Thyroid gland (tissue), 4 donors: ENCODE measurements at regions not wholly inside any gene's neighbourhood (a gene's known extent, or its start where the extent isn't known, plus 50 kb on each side); places are given as distances from the start of the nearest gene placed in this dataset.

Source experiments
- DNase-seq, 2 donors: peaks; one replicate each; pipeline ENCODE4 v3.0.0-alpha.2; 2019
- H3K27ac ChIP-seq, 3 donors: fragments of 200-600 bp; sonication (generic); 1 replicate in 2 of 3; 2 replicates in 1 of 3; pipeline ENCODE4 v1.5.1; 2016 to 2019; ENCODE audit warnings: mild to moderate bottlenecking in 1 of 3, moderate library complexity in 1 of 3
- H3K27me3 ChIP-seq: fragments of 200-600 bp; sonication (generic); one replicate; pipeline ENCODE4 v1.5.1; 2019
- H3K36me3 ChIP-seq, 2 donors: fragments of 200-600 bp; sonication (generic); one replicate each; pipeline ENCODE4 v1.5.1; 2016 to 2019
- H3K4me1 ChIP-seq, 2 donors: fragments of 200-600 bp; sonication (generic); one replicate each; pipeline ENCODE4 v1.5.1; 2017 to 2019
- H3K4me3 ChIP-seq, 3 donors: fragments of 200-600 bp; sonication (generic); replicated peaks in 1 of 3; 1 replicate in 2 of 3; 2 replicates in 1 of 3; pipeline ENCODE4 v1.5.1; 2016; ENCODE audit warnings: mild to moderate bottlenecking in 1 of 3
- H3K9me3 ChIP-seq: fragments of 200-600 bp; sonication (generic); one replicate; pipeline ENCODE4 v1.5.1; 2017
- CTCF ChIP-seq, 6 experiments: fragments of 200-600 bp in 3 of 6; fragments of 450-650 bp in 3 of 6; sonication (generic) in 3 of 6; IDR thresholded peaks; one replicate each; pipeline ENCODE4 v1.5.1; 2016 to 2019; ENCODE audit warnings: antibody characterized with exemption in 6 of 6, mild to moderate bottlenecking in 2 of 6, inconsistent platforms in 1 of 6, moderate library complexity in 1 of 6
- POLR2A ChIP-seq, 2 donors: fragments of 450-650 bp; IDR thresholded peaks; one replicate each; pipeline ENCODE4 v1.6.1; 2017; ENCODE audit warnings: antibody characterized with exemption in 2 of 2, mild to moderate bottlenecking in 2 of 2, moderate library complexity in 1 of 2
- WGBS, 2 donors: methylation state at CpG; one replicate each; pipeline ENCODE4 v1.1.5; 2017; 5-methylcytosine and 5-hydroxymethylcytosine counted together
- intact Hi-C: fragments of 100-400 bp; cut with DNase I; formaldehyde crosslinking; loops from one replicate; pipeline ENCODE4 v1.15.1; 2023

DNA sequence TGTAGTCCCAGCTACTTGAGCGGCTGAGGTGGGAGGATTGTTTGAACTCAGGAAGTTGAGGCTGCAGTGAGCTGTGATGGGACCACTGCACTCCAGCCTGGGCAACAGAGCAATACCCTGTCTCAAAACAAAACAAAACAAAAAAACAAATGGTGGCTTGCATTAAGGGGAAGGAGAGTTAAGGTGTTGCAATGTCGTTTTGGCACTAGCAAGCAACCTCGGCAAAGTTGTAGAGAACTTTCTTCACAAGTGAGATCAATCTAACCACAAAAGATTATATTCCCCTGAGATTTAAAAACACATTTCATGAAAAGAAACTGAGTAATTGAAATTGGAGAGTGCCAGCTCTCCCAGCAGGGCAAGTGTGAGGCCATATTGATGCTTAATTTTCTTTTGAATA lies 153.7 kb downstream of the KLF5 start:
- Histone ChIP-seq H3K9me3 (no peaks in the 10 kb centered on the region), H3K27ac (no peak overlapping the region), H3K4me1 (no peaks in the 10 kb centered on the region), H3K36me3 (no peaks in the 10 kb centered on the region), H3K27me3 (no peaks in the 10 kb centered on the region), H3K4me3 (no peak overlapping the region)
- no peak for TF ChIP-seq CTCF (IDR thresholded peaks at IDR 0.05)
- TF ChIP-seq POLR2A (IDR thresholded peaks at IDR 0.05), result no peak
- 82 to 88% methylated on average over 3 of the region's 3 CpGs for WGBS, 2 donors
- intact Hi-C loops, result no loop called here
- DNase-seq, result no peak

GRCh38 chr13:73210218-73210883 lies 151.5 kb downstream of the KLF5 start:
- no peaks in the 10 kb centered on the region for H3K36me3 ChIP-seq
- no peaks in the 10 kb centered on the region for H3K9me3 ChIP-seq
- no peaks in the 10 kb centered on the region for H3K4me1 ChIP-seq
- H3K27ac ChIP-seq, result no peak overlapping the region
- WGBS, 2 donors, result 69 to 73% methylated on average over 6 of the region's 6 CpGs
- no peak for TF ChIP-seq CTCF (IDR thresholded peaks at IDR 0.05)
- TF ChIP-seq POLR2A (IDR thresholded peaks at IDR 0.05), result no peak
- no peaks in the 10 kb centered on the region for H3K27me3 ChIP-seq
- intact Hi-C loops, result no loop called here
- no peak overlapping the region for H3K4me3 ChIP-seq
- DNase-seq, result no peak

- no peak for TF ChIP-seq POLR2A (IDR thresholded peaks at IDR 0.05)
- TF ChIP-seq CTCF (IDR thresholded peaks at IDR 0.05), result no peak
- Histone ChIP-seq H3K36me3 (no peaks in the 10 kb centered on the region), H3K27ac (no peak overlapping the region), H3K4me1 (no peaks in the 10 kb centered on the region), H3K4me3 (no peak overlapping the region), H3K9me3 (no peaks in the 10 kb centered on the region), H3K27me3 (no peaks in the 10 kb centered on the region)
- intact Hi-C loops, result no loop called here
- no peak for DNase-seq
- 80 to 86% methylated on average over 5 of the region's 5 CpGs for WGBS, 2 donors
Observed at GRCh38 chr13:73204952-73205351, 146.1 kb downstream of the KLF5 start.

DNA sequence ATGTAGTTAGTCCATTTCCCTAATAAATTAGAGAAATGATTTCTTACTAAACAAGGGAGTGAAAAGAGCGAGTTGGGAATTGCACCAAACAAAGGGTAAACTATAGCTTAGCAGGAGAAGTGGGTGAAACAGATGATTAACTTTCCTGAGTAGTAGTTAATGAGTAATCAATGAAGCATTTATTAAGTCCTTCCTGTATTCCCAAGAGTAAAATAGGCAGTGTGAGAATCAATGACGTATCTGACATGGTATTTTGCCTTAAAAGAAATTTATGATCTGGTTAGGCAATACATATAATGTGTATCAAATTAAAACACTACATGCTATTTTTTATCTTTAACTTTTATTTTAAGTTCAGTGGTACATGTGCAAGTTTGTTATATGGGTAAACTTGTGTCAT lies 142.8 kb downstream of the KLF5 start:
- WGBS, 2 donors, result 91 to 92% methylated on average over 2 of the region's 2 CpGs
- Histone ChIP-seq H3K4me1 (no peaks in the 10 kb centered on the region), H3K36me3 (no peaks in the 10 kb centered on the region), H3K27ac (no peak overlapping the region), H3K27me3 (no peaks in the 10 kb centered on the region), H3K9me3 (no peaks in the 10 kb centered on the region), H3K4me3 (no peak overlapping the region)
- no peak for DNase-seq
- no peak for TF ChIP-seq POLR2A (IDR thresholded peaks at IDR 0.05)
- no peak for TF ChIP-seq CTCF (IDR thresholded peaks at IDR 0.05)
- intact Hi-C loops, result no loop called here

DNA sequence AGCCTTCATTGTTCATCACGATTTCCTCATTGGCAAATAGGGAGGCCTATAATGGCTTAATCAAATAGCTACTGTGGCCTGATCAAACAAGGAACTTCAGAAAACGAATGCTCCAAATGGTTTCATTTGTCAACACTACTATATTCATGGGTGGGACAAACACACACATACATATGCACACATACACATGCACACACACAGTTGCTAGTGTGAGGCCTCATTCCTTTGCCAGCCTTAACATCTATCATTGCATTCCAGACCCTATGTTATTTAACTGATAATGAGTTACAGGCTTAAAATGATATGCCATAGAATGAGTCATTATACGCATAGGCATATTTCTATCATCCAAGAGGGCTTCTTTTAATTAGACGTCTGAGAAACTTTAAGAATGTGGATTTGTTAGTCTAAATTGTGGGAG lies 140.2 kb downstream of the KLF5 start:
- Histone ChIP-seq H3K4me1 (peaks cover 0 to 3% of the 10 kb centered on the region in 2 donors), H3K9me3 (no peaks in the 10 kb centered on the region), H3K27ac (no peak overlapping the region), H3K27me3 (no peaks in the 10 kb centered on the region), H3K36me3 (no peaks in the 10 kb centered on the region), H3K4me3 (no peak overlapping the region)
- 87 to 91% methylated on average over 4 of the region's 4 CpGs for WGBS, 2 donors
- intact Hi-C loops, result no loop called here
- TF ChIP-seq CTCF (IDR thresholded peaks at IDR 0.05), result no peak
- TF ChIP-seq POLR2A (IDR thresholded peaks at IDR 0.05), result no peak
- DNase-seq, result no peak
